HepG2 (cell line): ENCODE measurements at regions not wholly inside any gene's neighbourhood (a gene's known extent, or its start where the extent isn't known, plus 50 kb on each side); places are given as distances from the start of the nearest gene placed in this dataset.

Source experiments
- BHLHE40 ChIP-seq: IDR thresholded peaks from 2 replicates; pipeline ENCODE4 v1.6.1; 2011; ENCODE audit warnings: low read length, improper control_type of control experiment
- CBX5 ChIP-seq: sonication (generic); formaldehyde crosslinking; IDR thresholded peaks from 2 replicates; pipeline ENCODE4 v1.4.0; 2020; ENCODE audit warnings: missing genetic modification reagents, borderline replicate concordance
- FOXA3 ChIP-seq: IDR thresholded peaks from 2 replicates; pipeline ENCODE4 v1.6.1; 2016; ENCODE audit warnings: missing genetic modification reagents, missing compliant biosample characterization
- HMGA1 ChIP-seq: sonication (generic); formaldehyde crosslinking; conservative IDR thresholded peaks from 2 replicates; pipeline ENCODE4 v1.4.0; 2020; ENCODE audit warnings: missing genetic modification reagents
- MLX ChIP-seq: IDR thresholded peaks from 2 replicates; pipeline ENCODE4 v1.6.1; 2016
- MXD1 ChIP-seq: sonication (generic); formaldehyde crosslinking; IDR thresholded peaks from 2 replicates; pipeline ENCODE4 v1.4.0; 2020; ENCODE audit warnings: mild to moderate bottlenecking, missing genetic modification reagents
- SALL1 ChIP-seq: sonication (generic); formaldehyde crosslinking; IDR thresholded peaks from 2 replicates; pipeline ENCODE4 v1.8.0; 2022; ENCODE audit warnings: mild to moderate bottlenecking, missing genetic modification reagents
- SATB2 ChIP-seq: sonication (generic); formaldehyde crosslinking; IDR thresholded peaks from 2 replicates; pipeline ENCODE4 v1.5.0; 2020; ENCODE audit warnings: missing genetic modification reagents
- SETDB1 ChIP-seq: sonication (generic); formaldehyde crosslinking; IDR thresholded peaks from 2 replicates; pipeline ENCODE4 v1.5.1; 2020; ENCODE audit warnings: missing genetic modification reagents, mild to moderate bottlenecking, borderline replicate concordance
- SRF ChIP-seq: IDR thresholded peaks from 2 replicates; pipeline ENCODE4 v1.6.1; 2011; ENCODE audit warnings: mild to moderate bottlenecking, low read depth, low read length, moderate library complexity
- TBL1XR1 ChIP-seq: fragments of 150-350 bp; IDR thresholded peaks from 2 replicates; pipeline ENCODE4 v1.6.1; 2014; ENCODE audit warnings: borderline replicate concordance, low read length; ENCODE audit not compliant: partially characterized antibody
- TCF7L2 ChIP-seq: IDR thresholded peaks from 2 replicates; pipeline ENCODE4 v1.6.1; 2011; ENCODE audit warnings: mild to moderate bottlenecking, low read depth, low read length, moderate library complexity
- ZNF136 ChIP-seq: sonication (generic); formaldehyde crosslinking; IDR thresholded peaks from 2 replicates; pipeline ENCODE4 v1.8.1; 2022; ENCODE audit warnings: low read depth, mild to moderate bottlenecking, moderate library complexity, missing genetic modification reagents
- ZNF318 ChIP-seq: sonication (generic); formaldehyde crosslinking; IDR thresholded peaks from 2 replicates; pipeline ENCODE4 v1.4.0; 2020; ENCODE audit warnings: mild to moderate bottlenecking, missing genetic modification reagents
- ZNF354B ChIP-seq: sonication (generic); formaldehyde crosslinking; IDR thresholded peaks from 2 replicates; pipeline ENCODE4 v1.8.0; 2022; ENCODE audit warnings: mild to moderate bottlenecking, missing genetic modification reagents
- ZNF512 ChIP-seq: sonication (generic); formaldehyde crosslinking; IDR thresholded peaks from 2 replicates; pipeline ENCODE4 v1.4.0; 2020; ENCODE audit warnings: mild to moderate bottlenecking, missing genetic modification reagents
- ZNF564 ChIP-seq: sonication (generic); formaldehyde crosslinking; IDR thresholded peaks from 2 replicates; pipeline ENCODE4 v1.8.1; 2023; ENCODE audit warnings: mild to moderate bottlenecking, missing genetic modification reagents
- ZNF615 ChIP-seq: sonication (generic); formaldehyde crosslinking; IDR thresholded peaks from 2 replicates; pipeline ENCODE4 v1.5.0; 2020; ENCODE audit warnings: mild to moderate bottlenecking, missing genetic modification reagents, borderline replicate concordance
- ZNF788 ChIP-seq: sonication (generic); formaldehyde crosslinking; IDR thresholded peaks from 2 replicates; pipeline ENCODE4 v1.5.0; 2020; ENCODE audit warnings: mild to moderate bottlenecking, missing genetic modification reagents, borderline replicate concordance

GRCh38 chr6:28606424-28607391 lies 81.0 kb downstream of the GPX5 start (continued):
- TF ChIP-seq ZNF564 (CRISPR knock-in tag) (no peak), SRF (no peak), HMGA1 (CRISPR knock-in tag) (no peak), TCF7L2 (no peak), FOXA3 (CRISPR knock-in tag) (peak; percentile 35; the same call in 1 of the 2 replicates), CBX5 (CRISPR knock-in tag) (no peak), ZNF788 (no peak), SATB2 (CRISPR knock-in tag) (no peak), ZNF136 (CRISPR knock-in tag) (no peak), ZNF354B (CRISPR knock-in tag) (no peak), SETDB1 (no peak), MXD1 (no peak), ZNF512 (no peak), MLX (CRISPR knock-in tag) (0 out of 2 replicates have a peak, but pooled peaks have one; percentile 0), ZNF318 (CRISPR knock-in tag) (no peak), SALL1 (CRISPR knock-in tag) (peak; percentile 74; the same call in 1 of the 2 replicates), BHLHE40 (no peak), TBL1XR1 (no peak), ZNF615 (no peak)
